Esophagus squamous epithelium (tissue), 4 donors: ENCODE measurements at regions not wholly inside any gene's neighbourhood (a gene's known extent, or its start where the extent isn't known, plus 50 kb on each side); places are given as distances from the start of the nearest gene placed in this dataset.

Source experiments
- CTCF ChIP-seq, 6 experiments: fragments of 450-650 bp in 4 of 6; fragments of 200-600 bp in 2 of 6; sonication (generic) in 2 of 6; IDR thresholded peaks; one replicate each; pipeline ENCODE4 v1.5.1; 2016 to 2019; ENCODE audit warnings: antibody characterized with exemption in 6 of 6, mild to moderate bottlenecking in 4 of 6, moderate library complexity in 4 of 6
- POLR2A ChIP-seq, 4 donors: fragments of 450-650 bp; IDR thresholded peaks; one replicate each; pipeline ENCODE4 v1.6.1; 2017; ENCODE audit warnings: antibody characterized with exemption in 4 of 4, mild to moderate bottlenecking in 4 of 4, moderate library complexity in 3 of 4

- no peak for TF ChIP-seq CTCF (IDR thresholded peaks at IDR 0.05)
- TF ChIP-seq POLR2A (IDR thresholded peaks at IDR 0.05): no peak
Measured at GRCh38 chr11:10374386-10374785, 69.5 kb downstream of the ADM start.
